Neuronal stem cell (in vitro differentiated cells): ENCODE measurements at regions not wholly inside any gene's neighbourhood (a gene's known extent, or its start where the extent isn't known, plus 50 kb on each side); places are given as distances from the start of the nearest gene placed in this dataset.
"Not testable (repeated sequence)": the region's sequence is repeated elsewhere in the genome, so short reads cannot be mapped to it uniquely, and the experiment has no call there.

Experiments
- DNase-seq: peaks from one replicate; pipeline ENCODE4 v3.0.0-alpha.2; 2013; ENCODE audit warnings: low spot score
- H2AFZ ChIP-seq: one replicate; pipeline ENCODE4 v1.6.1; 2013; ENCODE audit warnings: mild to moderate bottlenecking, low read length, inconsistent platforms
- H2AK5ac ChIP-seq: 2 replicates; pipeline ENCODE4 v1.6.1; 2013; ENCODE audit warnings: low read depth, mild to moderate bottlenecking, inconsistent platforms, low read length, moderate library complexity, mixed read lengths
- H2BK120ac ChIP-seq: 2 replicates; pipeline ENCODE4 v1.6.1; 2013; ENCODE audit warnings: low read depth, mild to moderate bottlenecking, inconsistent platforms, low read length, moderate library complexity, mixed read lengths
- H2BK12ac ChIP-seq: one replicate; pipeline ENCODE4 v1.6.1; 2013; ENCODE audit warnings: low read length, inconsistent platforms
- H2BK15ac ChIP-seq: 2 replicates; pipeline ENCODE4 v1.6.1; 2013; ENCODE audit warnings: mild to moderate bottlenecking, low read length, inconsistent platforms, mixed read lengths
- H2BK5ac ChIP-seq: one replicate; pipeline ENCODE4 v1.6.1; 2013; ENCODE audit warnings: inconsistent platforms, mild to moderate bottlenecking, low read length, moderate library complexity
- H3K14ac ChIP-seq: one replicate; pipeline ENCODE4 v1.6.1; 2013; ENCODE audit warnings: low read length, inconsistent platforms
- H3K18ac ChIP-seq: 2 replicates; pipeline ENCODE4 v1.6.1; 2013; ENCODE audit warnings: low read length, inconsistent platforms
- H3K23ac ChIP-seq: 2 replicates; pipeline ENCODE4 v1.6.1; 2013; ENCODE audit warnings: low read depth, mild to moderate bottlenecking, mixed read lengths, low read length, inconsistent platforms; ENCODE audit not compliant: poor library complexity
- H3K27ac ChIP-seq: replicated peaks from 3 replicates; pipeline ENCODE4 v1.5.1; 2013; ENCODE audit warnings: low read length, inconsistent platforms
- H3K27me3 ChIP-seq, 3 experiments: 2 replicates each; pipeline ENCODE4 v1.6.1; 2013; ENCODE audit warnings: low read length in 3 of 3, mild to moderate bottlenecking in 2 of 3, inconsistent platforms in 1 of 3, low read depth in 1 of 3, mixed read lengths in 1 of 3, moderate library complexity in 1 of 3; ENCODE audit not compliant: control insufficient read depth in 3 of 3, insufficient read depth in 3 of 3
- H3K36me3 ChIP-seq, 2 donors: replicated peaks in 1 of 2; 2 replicates each; pipeline ENCODE4 v1.6.1; 2013; ENCODE audit warnings: low read length in 2 of 2; ENCODE audit not compliant: control insufficient read depth in 2 of 2, insufficient read depth in 2 of 2
- H3K4ac ChIP-seq: 2 replicates; pipeline ENCODE4 v1.6.1; 2013; ENCODE audit warnings: inconsistent platforms, mild to moderate bottlenecking, low read length, moderate library complexity
- H3K4me1 ChIP-seq, 2 donors: 1 replicate in 1 of 2; 2 replicates in 1 of 2; pipeline ENCODE4 v1.6.1; 2013; ENCODE audit warnings: low read length in 2 of 2, low read depth in 1 of 2; ENCODE audit not compliant: control insufficient read depth in 2 of 2, insufficient read depth in 1 of 2
- H3K4me2 ChIP-seq: one replicate; pipeline ENCODE4 v1.6.1; 2013; ENCODE audit warnings: mild to moderate bottlenecking, low read length, inconsistent platforms; ENCODE audit not compliant: insufficient read depth, poor library complexity, severe bottlenecking
- H3K4me3 ChIP-seq, 2 donors: 2 replicates each; pipeline ENCODE4 v1.5.1; 2013; ENCODE audit warnings: low read length in 2 of 2, mild to moderate bottlenecking in 2 of 2, inconsistent platforms in 1 of 2, moderate library complexity in 1 of 2
- H3K79me1 ChIP-seq: one replicate; pipeline ENCODE4 v1.6.1; 2013; ENCODE audit warnings: low read depth, mild to moderate bottlenecking, inconsistent platforms, low read length, moderate library complexity
- H3K9ac ChIP-seq: one replicate; pipeline ENCODE4 v1.6.1; 2013; ENCODE audit warnings: mild to moderate bottlenecking, low read depth, low read length, inconsistent platforms; ENCODE audit not compliant: poor library complexity
- H3K9me3 ChIP-seq, 2 donors: replicated peaks in 1 of 2; 2 replicates each; pipeline versions ENCODE3 to v1.6.1; 2013; ENCODE audit warnings: low read length in 2 of 2, mild to moderate bottlenecking in 2 of 2, inconsistent platforms in 1 of 2, low read depth in 1 of 2, mixed read lengths in 1 of 2, moderate library complexity in 1 of 2; ENCODE audit not compliant: control insufficient read depth in 2 of 2, insufficient read depth in 1 of 2
- H4K8ac ChIP-seq: one replicate; pipeline ENCODE4 v1.6.1; 2013; ENCODE audit warnings: low read depth, mild to moderate bottlenecking, inconsistent platforms, low read length, moderate library complexity
- H4K91ac ChIP-seq: one replicate; pipeline ENCODE4 v1.6.1; 2013; ENCODE audit warnings: low read length, low read depth, mild to moderate bottlenecking, inconsistent platforms; ENCODE audit not compliant: poor library complexity
- WGBS, 2 donors: extraction: QIAGEN DNeasy Blood & Tissue Kit; methylation state at CpG; one replicate each; pipeline ENCODE4 v1.1.7; 2013; ENCODE audit warnings: missing lambda C conversion rate in 2 of 2, mixed read lengths in 1 of 2; ENCODE audit not compliant: insufficient read length in 2 of 2, insufficient replicate concordance in 1 of 2; ENCODE audit errors: extremely low coverage in 2 of 2; 5-methylcytosine and 5-hydroxymethylcytosine counted together

GRCh38 chr2:208783184-208783583, 376.6 kb downstream of the PTH2R start:
- no peak overlapping the region for H2AK5ac ChIP-seq
- no peak overlapping the region for H3K4me2 ChIP-seq
- H4K8ac ChIP-seq = no peak overlapping the region
- H3K4me3 ChIP-seq = no peak overlapping the region
- H3K14ac ChIP-seq = no peak overlapping the region
- H3K18ac ChIP-seq = no peak overlapping the region
- H3K9ac ChIP-seq = no peak overlapping the region
- no peak overlapping the region for H2BK5ac ChIP-seq
- no peak overlapping the region for H4K91ac ChIP-seq
- H2BK15ac ChIP-seq = no peak overlapping the region
- no peaks in the 10 kb centered on the region for H3K4me1 ChIP-seq
- H3K27me3 ChIP-seq = no peaks in the 10 kb centered on the region
- no peak overlapping the region for H3K27ac ChIP-seq
- no peak overlapping the region for H2AFZ ChIP-seq
- H2BK12ac ChIP-seq = no peak overlapping the region
- H3K36me3 ChIP-seq = no peaks in the 10 kb centered on the region
- no peak overlapping the region for H3K23ac ChIP-seq
- H3K9me3 ChIP-seq = no peaks in the 10 kb centered on the region
- no peak overlapping the region for H2BK120ac ChIP-seq
- DNase-seq = no peak
- no peak overlapping the region for H3K4ac ChIP-seq
- H3K79me1 ChIP-seq = no peaks in the 10 kb centered on the region

GRCh38 chr2:208784774-208785173, 378.2 kb downstream of the PTH2R start:
- H2AFZ ChIP-seq, H2BK12ac ChIP-seq, DNase-seq, H4K91ac ChIP-seq, H3K79me1 ChIP-seq, H2BK5ac ChIP-seq, H3K14ac ChIP-seq, H3K4me3 ChIP-seq, H3K23ac ChIP-seq, H4K8ac ChIP-seq, H2BK120ac ChIP-seq, H3K9me3 ChIP-seq, H3K27ac ChIP-seq, H3K4ac ChIP-seq, H3K4me2 ChIP-seq, H2AK5ac ChIP-seq, H3K27me3 ChIP-seq, H3K36me3 ChIP-seq, H3K9ac ChIP-seq, H2BK15ac ChIP-seq, H3K18ac ChIP-seq, H3K4me1 ChIP-seq: not testable (repeated sequence)
- WGBS, 2 donors = no CpG with 5 or more reads among the region's 9 CpGs

GRCh38 chr2:208791257-208791656, 384.7 kb downstream of the PTH2R start:
- Histone ChIP-seq H2BK120ac (no peak overlapping the region), H2AFZ (no peak overlapping the region), H3K4me2 (no peak overlapping the region), H3K14ac (no peak overlapping the region), H3K9me3 (no peaks in the 10 kb centered on the region), H3K4me1 (no peaks in the 10 kb centered on the region), H4K8ac (no peak overlapping the region), H3K4ac (no peak overlapping the region), H3K27ac (no peak overlapping the region), H2BK12ac (no peak overlapping the region), H3K4me3 (no peak overlapping the region), H3K18ac (no peak overlapping the region), H4K91ac (no peak overlapping the region), H3K23ac (no peak overlapping the region), H3K27me3 (no peaks in the 10 kb centered on the region), H2AK5ac (no peak overlapping the region), H2BK5ac (no peak overlapping the region), H3K79me1 (no peaks in the 10 kb centered on the region), H3K9ac (no peak overlapping the region), H3K36me3 (no peaks in the 10 kb centered on the region), H2BK15ac (no peak overlapping the region)
- no CpG with 5 or more reads among the region's 6 CpGs for WGBS, 2 donors
- no peak for DNase-seq

GRCh38 chr2:208792766-208793165, 386.2 kb downstream of the PTH2R start:
- H3K4me2 ChIP-seq = no peak overlapping the region
- H3K23ac ChIP-seq = no peak overlapping the region
- H2BK5ac ChIP-seq = no peak overlapping the region
- no CpG with 5 or more reads among the region's 8 CpGs for WGBS, 2 donors
- H3K27ac ChIP-seq = no peak overlapping the region
- no peaks in the 10 kb centered on the region for H3K79me1 ChIP-seq
- H3K36me3 ChIP-seq = no peaks in the 10 kb centered on the region
- no peak overlapping the region for H3K4ac ChIP-seq
- H2AFZ ChIP-seq = no peak overlapping the region
- no peak for DNase-seq
- no peak overlapping the region for H2BK15ac ChIP-seq
- no peak overlapping the region for H3K9ac ChIP-seq
- H2BK120ac ChIP-seq = no peak overlapping the region
- H3K4me3 ChIP-seq = no peak overlapping the region
- no peaks in the 10 kb centered on the region for H3K9me3 ChIP-seq
- H2BK12ac ChIP-seq = no peak overlapping the region
- H3K27me3 ChIP-seq = no peaks in the 10 kb centered on the region
- H4K91ac ChIP-seq = no peak overlapping the region
- H3K14ac ChIP-seq = no peak overlapping the region
- H3K4me1 ChIP-seq = no peaks in the 10 kb centered on the region
- no peak overlapping the region for H2AK5ac ChIP-seq
- H4K8ac ChIP-seq = no peak overlapping the region
- no peak overlapping the region for H3K18ac ChIP-seq
